Lung (tissue), 11 donors: ENCODE measurements at regions not wholly inside any gene's neighbourhood (a gene's known extent, or its start where the extent isn't known, plus 50 kb on each side); places are given as distances from the start of the nearest gene placed in this dataset.

Experiments
- ATAC-seq: fragments of 200-7000 bp; cut with Tn5 transposase; one replicate; pipeline ENCODE4 v1.9.1; 2020; ENCODE audit warnings: moderate number of reproducible peaks; ENCODE audit not compliant: insufficient read depth, low FRiP score
- DNase-seq, 3 donors: peaks; one replicate each; pipeline ENCODE4 v3.0.0-alpha.2; 2013 to 2017
- H3K27ac ChIP-seq, 2 donors: one replicate each; pipeline ENCODE4 v1.5.1; 2013; ENCODE audit warnings: mild to moderate bottlenecking in 2 of 2, moderate library complexity in 2 of 2, control low read depth in 1 of 2, inconsistent platforms in 1 of 2, low read depth in 1 of 2, low read length in 1 of 2
- H3K27me3 ChIP-seq, 3 donors: one replicate each; pipeline ENCODE4 v1.5.1; 2013; ENCODE audit warnings: low read length in 2 of 3; ENCODE audit not compliant: control insufficient read depth in 3 of 3, insufficient read depth in 3 of 3
- H3K36me3 ChIP-seq, 4 donors: one replicate each; pipeline ENCODE4 v1.5.1; 2013; ENCODE audit warnings: low read length in 4 of 4, mild to moderate bottlenecking in 1 of 4, moderate library complexity in 1 of 4; ENCODE audit not compliant: control insufficient read depth in 4 of 4, insufficient read depth in 4 of 4
- H3K4me1 ChIP-seq, 5 donors: one replicate each; pipeline ENCODE4 v1.5.1; 2013; ENCODE audit warnings: low read length in 5 of 5, mild to moderate bottlenecking in 2 of 5, moderate library complexity in 1 of 5; ENCODE audit not compliant: control insufficient read depth in 5 of 5, insufficient read depth in 5 of 5
- H3K4me3 ChIP-seq: one replicate; pipeline ENCODE4 v1.5.1; 2013; ENCODE audit warnings: mild to moderate bottlenecking, control low read depth, moderate library complexity
- H3K9ac ChIP-seq, 2 donors: one replicate each; pipeline ENCODE4 v1.5.1; 2013; ENCODE audit warnings: low read length in 2 of 2, control low read depth in 1 of 2; ENCODE audit not compliant: insufficient read depth in 1 of 2
- H3K9me3 ChIP-seq, 4 donors: one replicate each; pipeline ENCODE4 v1.5.1; 2013; ENCODE audit warnings: low read length in 3 of 4, mild to moderate bottlenecking in 1 of 4, moderate library complexity in 1 of 4; ENCODE audit not compliant: control insufficient read depth in 4 of 4, insufficient read depth in 3 of 4
- CTCF ChIP-seq: IDR thresholded peaks from 2 replicates; pipeline ENCODE4 v1.5.1; 2012; ENCODE audit warnings: mild to moderate bottlenecking; ENCODE audit errors: control extremely low read depth, extremely low read depth
- WGBS, 2 donors: extraction: QIAGEN DNeasy Blood & Tissue Kit; methylation state at CpG; one replicate each; pipeline ENCODE4 v1.1.7; 2013; 5-methylcytosine and 5-hydroxymethylcytosine counted together
- donor health status: control.
- donor health status: control.
- donor health status: Bipolar disorder and iron deficiency.
- donor health status: healthy.
- donor health status: DM: yes; HTN: yes; CAD: no.

- Histone ChIP-seq H3K9ac (no peak overlapping the region), H3K4me1 (peaks cover 0 to 5% (median 3%) of the 10 kb centered on the region in 5 donors), H3K9me3 (peaks cover 0 to 1% (median 0%) of the 10 kb centered on the region in 4 donors), H3K4me3 (no peak overlapping the region), H3K27me3 (no peaks in the 10 kb centered on the region), H3K27ac (no peak overlapping the region), H3K36me3 (no peaks in the 10 kb centered on the region)
- no peak for DNase-seq
- WGBS, 2 donors: 84 to 85% methylated on average over 13 of the region's 13 CpGs
- no peak for ATAC-seq
- no peak for TF ChIP-seq CTCF
Measured at GRCh38 chr1:168430321-168430720, 113.5 kb downstream of the XCL2 start.

- no peak overlapping the region for H3K9ac ChIP-seq
Measured at GRCh38 chr1:168428063-168428731, 115.6 kb downstream of the XCL2 start.

GRCh38 chr1:168427051-168427450 lies 116.7 kb downstream of the XCL2 start:
- H3K27ac ChIP-seq: no peak overlapping the region
- TF ChIP-seq CTCF: no peak
- no peak overlapping the region for H3K4me3 ChIP-seq
- H3K9ac ChIP-seq: no peak overlapping the region
- peaks cover 0 to 18% (median 5%) of the 10 kb centered on the region in 5 donors for H3K4me1 ChIP-seq
- no peaks in the 10 kb centered on the region for H3K27me3 ChIP-seq
- ATAC-seq: no peak
- WGBS, 2 donors: 33 to 46% methylated on average over 1 of the region's 1 CpG
- no peaks in the 10 kb centered on the region for H3K36me3 ChIP-seq
- H3K9me3 ChIP-seq: peaks cover 0 to 1% (median 0%) of the 10 kb centered on the region in 4 donors
- DNase-seq: no peak

More at GRCh38 chr1:168428063-168428731, 115.6 kb downstream of the XCL2 start:
- ATAC-seq: no peak
- peaks cover 0 to 1% (median 0%) of the 10 kb centered on the region in 4 donors for H3K9me3 ChIP-seq
- H3K27ac ChIP-seq: no peak overlapping the region
- H3K4me3 ChIP-seq: no peak overlapping the region
- H3K27me3 ChIP-seq: no peaks in the 10 kb centered on the region
- H3K4me1 ChIP-seq: peaks cover 0 to 18% (median 5%) of the 10 kb centered on the region in 5 donors
- H3K36me3 ChIP-seq: no peaks in the 10 kb centered on the region
- 69 to 82% methylated on average over 4 of the region's 4 CpGs for WGBS, 2 donors
- TF ChIP-seq CTCF: no peak
- DNase-seq: peak in 1 of 3 donors; percentile 22
